HepG2 (cell line): ENCODE measurements at regions not wholly inside any gene's neighbourhood (a gene's known extent, or its start where the extent isn't known, plus 50 kb on each side); places are given as distances from the start of the nearest gene placed in this dataset.
A peak's percentile ranks its signal among the peaks of the same experiment; 100 is the strongest.
"Not testable (repeated sequence)": the region's sequence is repeated elsewhere in the genome, so short reads cannot be mapped to it uniquely, and the experiment has no call there.

Experiments used
- ATAC-seq: fragments of 200-7000 bp; cut with Tn5 transposase; 3 replicates; pipeline ENCODE4 v1.9.1; 2020; ENCODE audit warnings: mild to moderate bottlenecking, moderate library complexity
- BruUV-seq: library from RNA; stranded (reverse); fragments of 400-500 nt; replicated peaks from 2 replicates; lab custom pipeline; 2021; lab: Mats Ljungman, UMichigan
- CTCF ChIA-PET: fragments of 300-600 bp; formaldehyde crosslinking; extraction: SDS; loops from one replicate; lab custom pipeline; 2021; ENCODE audit warnings: low total read pairs, inconsistent platforms, low intra/inter-chr PET ratio; lab: Yijun Ruan, JAX
- POLR2A ChIA-PET: fragments of 350-600 bp; sonication (Branson Sonifier 250); formaldehyde crosslinking; loops from one replicate; lab custom pipeline; 2020; ENCODE audit warnings: antibody characterized with exemption, inconsistent platforms; lab: Yijun Ruan, JAX
- DNase-seq: peaks from one replicate; pipeline ENCODE4 v3.0.0-alpha.2; 2015; ENCODE audit warnings: low spot score
- FAIRE-seq: peaks from 3 replicates; lab custom pipeline; 2011; peaks lifted over from hg19 to GRCh38; lab: Jason Lieb, UNC
- H2AFZ ChIP-seq: one replicate; pipeline ENCODE4 v1.6.1; 2011; ENCODE audit warnings: low read length, inconsistent platforms
- H3K27ac ChIP-seq: fragments of 300-600 bp; 3 replicates; pipeline ENCODE4 v1.8.0; 2011; ENCODE audit warnings: mixed run types, mild to moderate bottlenecking, mixed read lengths, low read length, inconsistent platforms; ENCODE audit not compliant: insufficient read depth; ENCODE audit errors: extremely low read length
- H3K27me3 ChIP-seq, 2 experiments: fragments of 200-600 bp in 1 of 2; 2 replicates in 1 of 2; 3 replicates in 1 of 2; pipeline versions ENCODE4 v1.6.0 to v1.8.0; 2011; ENCODE audit warnings: low read length in 2 of 2, mild to moderate bottlenecking in 2 of 2, moderate library complexity in 2 of 2, inconsistent platforms in 1 of 2; ENCODE audit not compliant: insufficient read depth in 2 of 2, control insufficient read depth in 1 of 2
- H3K36me3 ChIP-seq, 2 experiments: fragments of 200-600 bp in 1 of 2; replicated peaks in 1 of 2; 2 replicates in 1 of 2; 3 replicates in 1 of 2; pipeline versions ENCODE4 v1.5.1 to v1.8.0; 2011; ENCODE audit warnings: low read length in 2 of 2, inconsistent platforms in 1 of 2; ENCODE audit not compliant: insufficient read depth in 2 of 2, control insufficient read depth in 1 of 2
- H3K4me1 ChIP-seq: 2 replicates; pipeline ENCODE4 v1.5.1; 2012; ENCODE audit warnings: low read length, inconsistent platforms; ENCODE audit not compliant: insufficient read depth
- H3K4me2 ChIP-seq: 2 replicates; pipeline ENCODE4 v1.6.0; 2011; ENCODE audit warnings: low read depth, low read length, inconsistent platforms
- H3K4me3 ChIP-seq, 3 experiments: fragments of 200-600 bp in 1 of 3; sonication (generic), shearing (Covaris generic) in 1 of 3; replicated peaks in 1 of 3; 2 replicates each; pipeline ENCODE4 v1.5.1; 2011 to 2016; ENCODE audit warnings: low read length in 3 of 3, inconsistent platforms in 2 of 3, low read depth in 2 of 3, mild to moderate bottlenecking in 2 of 3, control low read depth in 1 of 3, mixed read lengths in 1 of 3; ENCODE audit not compliant: insufficient read depth in 1 of 3
- H3K79me2 ChIP-seq: one replicate; pipeline ENCODE4 v1.6.1; 2011; ENCODE audit warnings: low read length, inconsistent platforms; ENCODE audit not compliant: insufficient read depth
- H3K9ac ChIP-seq: 2 replicates; pipeline ENCODE4 v1.6.0; 2011; ENCODE audit warnings: mild to moderate bottlenecking, low read depth, low read length, inconsistent platforms; ENCODE audit not compliant: insufficient read depth
- H3K9me3 ChIP-seq: 2 replicates; pipeline ENCODE4 v1.5.1; 2012; ENCODE audit warnings: mild to moderate bottlenecking, low read length
- H4K20me1 ChIP-seq: 2 replicates; pipeline ENCODE4 v1.6.0; 2011; ENCODE audit warnings: inconsistent platforms, mild to moderate bottlenecking, low read length, moderate library complexity; ENCODE audit not compliant: insufficient read depth
- CBX2 ChIP-seq, 2 experiments: fragments of 200-600 bp in 1 of 2; sonication (generic); formaldehyde crosslinking in 1 of 2; IDR thresholded peaks; 2 replicates each; pipeline versions ENCODE4 v1.7.0 to v1.8.1; 2018 to 2022; ENCODE audit warnings: low read depth in 2 of 2, low read length in 1 of 2, mild to moderate bottlenecking in 1 of 2, missing genetic modification reagents in 1 of 2
- FOXA1 ChIP-seq, 2 experiments: fragments of 450-650 bp in 1 of 2; sonication (generic) in 1 of 2; formaldehyde crosslinking in 1 of 2; IDR thresholded peaks; 2 replicates each; pipeline versions ENCODE4 v1.4.0 to v1.6.1; 2016 to 2020; ENCODE audit warnings: missing genetic modification reagents in 1 of 2
- ZFP36 ChIP-seq: fragments of 150-350 bp; IDR thresholded peaks from 2 replicates; pipeline ENCODE4 v1.6.1; 2018; ENCODE audit warnings: borderline replicate concordance, low read length, low read depth; ENCODE audit not compliant: partially characterized antibody
- ZNF138 ChIP-seq: sonication (generic); formaldehyde crosslinking; IDR thresholded peaks from 2 replicates; pipeline ENCODE4 v1.5.0; 2020; ENCODE audit warnings: mild to moderate bottlenecking, low read depth, missing genetic modification reagents
- ZNF160 ChIP-seq: sonication (generic); formaldehyde crosslinking; IDR thresholded peaks from 2 replicates; pipeline ENCODE4 v1.8.0; 2022; ENCODE audit warnings: mild to moderate bottlenecking, inconsistent platforms, missing genetic modification reagents
- ZNF572 ChIP-seq: sonication (generic); formaldehyde crosslinking; IDR thresholded peaks from 2 replicates; pipeline ENCODE4 v1.5.1; 2020; ENCODE audit warnings: mild to moderate bottlenecking, missing genetic modification reagents
- WGBS: methylation state at CpG from one replicate; pipeline ENCODE4 v1.1.6; 2017; ENCODE audit warnings: low lambda C conversion rate; 5-methylcytosine and 5-hydroxymethylcytosine counted together
- in situ Hi-C: cut with HindIII; loops from 2 replicates; pipeline ENCODE4 v1.10.0; 2017; ENCODE audit warnings: low pct_unique_long_range_greater_than_20kb; ENCODE audit not compliant: extremely low pct_ligation_motif_present
- intact Hi-C: fragments of 100-400 bp; cut with micrococcal nuclease; formaldehyde crosslinking; loops from one replicate; pipeline ENCODE4 v1.10.0; 2022; ENCODE audit not compliant: unreplicated experiment

DNA sequence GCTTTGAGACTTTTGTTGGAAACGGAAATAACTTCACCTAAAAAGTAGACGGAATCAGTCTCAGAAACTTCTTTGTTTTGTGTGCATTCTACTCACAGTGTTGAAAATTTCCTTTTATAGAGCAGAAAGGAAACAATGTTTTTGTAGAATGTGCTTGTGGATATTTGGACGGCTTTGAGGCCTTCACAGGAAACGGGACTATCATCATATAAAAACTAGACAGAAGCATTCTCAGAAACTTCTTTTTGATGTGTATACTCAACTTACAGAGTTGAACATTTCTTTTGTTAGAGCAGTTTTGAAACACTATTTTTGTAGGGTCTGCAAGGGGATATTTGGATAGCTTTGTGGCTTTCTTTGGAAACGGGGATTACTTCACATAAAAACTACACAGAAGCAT lies 627.5 kb upstream of the ZNF337 start (continued):
- TF ChIP-seq ZNF138 (no peak), FOXA1 (IDR thresholded peaks at IDR 0.05) (no peak), FOXA1 (CRISPR knock-in tag; IDR thresholded peaks at IDR 0.05) (no peak), ZNF572 (CRISPR knock-in tag) (no peak)

DNA sequence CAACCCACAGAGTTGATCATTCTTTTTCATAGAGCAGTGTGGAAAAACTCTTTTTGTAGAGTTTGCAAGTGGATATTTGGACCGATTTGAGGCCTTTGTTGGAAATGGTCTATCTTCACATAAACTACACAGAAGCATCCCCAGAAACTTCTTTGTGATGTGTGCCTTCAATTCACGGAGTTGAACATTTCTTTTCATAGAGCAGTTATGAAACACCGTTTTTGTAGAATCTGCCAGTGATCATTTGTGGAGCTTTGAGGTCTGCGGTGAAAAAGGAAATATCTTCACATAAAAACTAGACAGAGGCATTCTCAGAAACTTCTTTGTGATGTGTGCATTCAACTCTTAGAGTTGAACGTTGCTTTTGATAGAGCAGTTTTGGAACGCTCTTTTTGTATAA lies 618.4 kb upstream of the ZNF337 start:
- H3K79me2 ChIP-seq = no peaks in the 10 kb centered on the region
- TF ChIP-seq ZFP36 (peak; percentile 53), ZNF160 (CRISPR knock-in tag) (no peak), CBX2 (IDR thresholded peaks at IDR 0.05; ENCODE audit: low read depth, low read length) (peak; percentile 75; the same call in 1 of the 2 replicates), CBX2 (CRISPR knock-in tag; IDR thresholded peaks at IDR 0.05; ENCODE audit: low read depth) (no peak)
- CTCF ChIA-PET = no interaction called here
- ATAC-seq (no peak), FAIRE-seq (no peak), DNase-seq (no peak)
- POLR2A ChIA-PET = no interaction called here
- no peaks in the 10 kb centered on the region for H4K20me1 ChIP-seq
- in situ Hi-C loops (no loop called here), intact Hi-C loops (no loop called here)
- no peak overlapping the region for H2AFZ ChIP-seq
- H3K4me1 ChIP-seq = no peaks in the 10 kb centered on the region
- no peak overlapping the region for H3K4me2 ChIP-seq
- H3K36me3 ChIP-seq = no peaks in the 10 kb centered on the region
- no peak overlapping the region for H3K27ac ChIP-seq
- peaks cover 3 to 6% of the 10 kb centered on the region in 2 experiments; a peak in 2 of 5 replicates for H3K27me3 ChIP-seq
- no peak overlapping the region for H3K4me3 ChIP-seq
- H3K9ac ChIP-seq = no peak overlapping the region
- H3K9me3 ChIP-seq = no peaks in the 10 kb centered on the region
- BruUV-seq = no TSS peak
- WGBS = 24% methylated on average over 6 of the region's 6 CpGs

DNA sequence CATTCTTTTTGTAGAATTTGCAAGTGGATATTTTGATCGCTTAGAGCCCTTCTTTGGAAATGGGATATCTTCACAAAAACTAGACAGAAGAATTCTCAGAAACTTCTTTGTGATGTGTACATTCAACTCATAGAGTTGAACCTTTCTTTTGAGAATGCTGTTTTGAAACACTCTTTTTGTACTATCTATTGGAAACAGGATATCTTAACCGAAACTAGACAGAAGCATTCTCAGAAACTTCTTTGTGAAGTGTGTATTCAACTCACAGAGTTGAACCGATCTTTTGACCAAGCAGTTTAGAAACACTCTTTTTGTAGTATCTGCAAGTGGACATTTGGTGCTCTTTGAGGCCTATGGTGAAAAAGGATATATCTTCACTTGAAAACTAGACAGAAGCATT lies 613.1 kb upstream of the ZNF337 start:
- H3K27me3 ChIP-seq, H3K27ac ChIP-seq, CTCF ChIA-PET, BruUV-seq, POLR2A ChIA-PET, H3K36me3 ChIP-seq, H4K20me1 ChIP-seq, H3K4me2 ChIP-seq, H3K9me3 ChIP-seq, FAIRE-seq, H3K9ac ChIP-seq, intact Hi-C loops, ATAC-seq, DNase-seq, H2AFZ ChIP-seq, H3K4me3 ChIP-seq, in situ Hi-C loops, H3K79me2 ChIP-seq: not testable (repeated sequence)
- H3K4me1 ChIP-seq = peaks cover 15% of the 10 kb centered on the region
- WGBS = 58% methylated on average over 3 of the region's 3 CpGs
